Liver (tissue), 2 donors: ENCODE measurements at regions not wholly inside any gene's neighbourhood (a gene's known extent, or its start where the extent isn't known, plus 50 kb on each side); places are given as distances from the start of the nearest gene placed in this dataset.

ENCODE experiments used
- YY1 ChIP-seq: IDR thresholded peaks from 2 replicates; pipeline ENCODE4 v1.6.1; 2016; ENCODE audit warnings: antibody characterized with exemption, mild to moderate bottlenecking
- TF ChIP-seq, protein P1 (sequence below): IDR thresholded peaks from 2 replicates; pipeline ENCODE4 v1.6.1; 2016; ENCODE audit warnings: antibody characterized with exemption
- TF ChIP-seq, protein P2 (sequence below): fragments of 150-350 bp; IDR thresholded peaks from 2 replicates; pipeline ENCODE4 v1.5.1; 2017; ENCODE audit warnings: improper control_type of control experiment, low read depth, low read length; ENCODE audit not compliant: missing input control
- donor health status: healthy.

DNA sequence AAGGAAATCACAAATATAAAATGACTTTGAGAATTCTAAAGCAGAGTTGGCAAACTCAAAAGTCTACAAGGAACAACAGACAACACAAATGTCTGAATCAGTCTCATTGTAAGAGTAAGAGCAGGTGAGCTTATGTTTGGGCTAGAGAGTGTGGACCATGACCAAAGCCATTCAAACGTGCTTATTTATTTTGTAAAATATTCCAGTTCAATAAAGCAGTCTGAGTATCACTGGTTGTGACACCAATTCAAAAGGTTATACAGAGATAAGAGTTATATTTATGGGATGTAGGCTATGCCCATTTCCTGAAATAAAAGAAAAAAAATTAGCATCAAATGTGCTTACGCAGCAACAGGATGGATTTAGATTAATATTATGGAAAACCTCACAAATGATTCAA is 251.6 kb downstream of the KLF5 start:
- TF ChIP-seq, protein P1, sequence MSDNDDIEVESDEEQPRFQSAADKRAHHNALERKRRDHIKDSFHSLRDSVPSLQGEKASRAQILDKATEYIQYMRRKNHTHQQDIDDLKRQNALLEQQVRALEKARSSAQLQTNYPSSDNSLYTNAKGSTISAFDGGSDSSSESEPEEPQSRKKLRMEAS: no peak
- TF ChIP-seq, protein P2, sequence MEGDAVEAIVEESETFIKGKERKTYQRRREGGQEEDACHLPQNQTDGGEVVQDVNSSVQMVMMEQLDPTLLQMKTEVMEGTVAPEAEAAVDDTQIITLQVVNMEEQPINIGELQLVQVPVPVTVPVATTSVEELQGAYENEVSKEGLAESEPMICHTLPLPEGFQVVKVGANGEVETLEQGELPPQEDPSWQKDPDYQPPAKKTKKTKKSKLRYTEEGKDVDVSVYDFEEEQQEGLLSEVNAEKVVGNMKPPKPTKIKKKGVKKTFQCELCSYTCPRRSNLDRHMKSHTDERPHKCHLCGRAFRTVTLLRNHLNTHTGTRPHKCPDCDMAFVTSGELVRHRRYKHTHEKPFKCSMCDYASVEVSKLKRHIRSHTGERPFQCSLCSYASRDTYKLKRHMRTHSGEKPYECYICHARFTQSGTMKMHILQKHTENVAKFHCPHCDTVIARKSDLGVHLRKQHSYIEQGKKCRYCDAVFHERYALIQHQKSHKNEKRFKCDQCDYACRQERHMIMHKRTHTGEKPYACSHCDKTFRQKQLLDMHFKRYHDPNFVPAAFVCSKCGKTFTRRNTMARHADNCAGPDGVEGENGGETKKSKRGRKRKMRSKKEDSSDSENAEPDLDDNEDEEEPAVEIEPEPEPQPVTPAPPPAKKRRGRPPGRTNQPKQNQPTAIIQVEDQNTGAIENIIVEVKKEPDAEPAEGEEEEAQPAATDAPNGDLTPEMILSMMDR: no peak
- TF ChIP-seq YY1: no peak
